Hindlimb muscle (tissue), 1 donor: ENCODE measurements at regions not wholly inside any gene's neighbourhood (a gene's known extent, or its start where the extent isn't known, plus 50 kb on each side); places are given as distances from the start of the nearest gene placed in this dataset.

ENCODE experiments used
- DNase-seq: peaks from one replicate; pipeline ENCODE4 v3.0.0-alpha.2; 2013

DNA sequence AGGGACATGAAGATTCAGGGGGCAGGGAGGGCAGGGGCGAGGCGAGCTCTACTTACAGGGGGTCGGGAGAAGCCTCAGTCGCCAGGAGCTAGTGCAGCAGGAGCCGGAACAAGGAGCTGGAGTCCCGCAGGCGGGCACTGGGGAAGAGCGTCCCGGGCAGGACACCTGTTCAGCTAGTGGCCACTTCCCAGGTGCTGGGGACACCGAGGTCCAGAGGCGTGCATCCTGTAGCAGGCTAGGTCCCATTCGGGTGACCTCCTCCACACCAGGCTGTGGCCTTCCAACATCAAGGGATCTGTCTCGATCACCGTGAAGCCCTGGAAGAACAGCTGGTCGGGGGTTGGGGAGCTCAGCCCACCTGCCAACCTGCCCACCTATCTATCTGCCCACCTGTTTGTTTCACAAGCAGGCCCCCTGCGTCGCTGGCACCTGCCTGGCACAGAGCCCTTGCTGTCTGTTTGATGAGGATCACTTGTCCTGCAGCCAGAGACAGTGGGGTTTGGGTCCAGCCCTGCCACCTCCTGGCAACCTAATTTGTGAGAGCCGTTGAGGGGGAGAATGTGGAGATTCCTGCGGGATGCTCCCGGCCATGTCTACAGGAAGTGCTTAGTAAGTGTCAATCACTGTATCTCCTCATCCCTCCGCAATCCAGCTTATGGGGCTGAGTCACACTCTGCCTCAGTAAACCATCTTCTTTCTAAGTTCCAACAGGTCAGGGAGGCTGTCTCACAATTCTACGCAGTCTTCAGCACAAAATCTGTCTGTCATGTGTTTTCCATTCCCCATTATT lies 940.9 kb downstream of the BRD1 start:
- DNase-seq = no peak

DNA sequence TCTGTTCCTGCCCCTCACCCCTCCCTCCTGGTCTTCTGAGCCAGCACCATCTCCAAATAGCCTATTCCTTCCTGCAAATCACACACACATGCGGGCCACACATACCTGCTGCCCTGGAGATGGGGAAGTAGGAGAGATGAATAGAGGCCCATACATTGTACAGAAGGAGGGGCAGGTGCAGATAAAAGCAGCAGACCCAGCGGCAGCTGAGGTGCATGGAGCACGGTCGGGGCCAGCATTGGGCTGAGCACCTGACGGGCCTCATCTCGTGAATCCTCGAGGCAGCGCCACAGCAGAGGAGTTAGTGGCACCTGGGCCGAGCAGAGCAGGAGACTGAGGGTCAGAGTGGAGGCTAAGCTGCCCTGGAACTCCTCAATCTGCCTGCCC lies 941.8 kb downstream of the BRD1 start:
- no peak for DNase-seq

DNA sequence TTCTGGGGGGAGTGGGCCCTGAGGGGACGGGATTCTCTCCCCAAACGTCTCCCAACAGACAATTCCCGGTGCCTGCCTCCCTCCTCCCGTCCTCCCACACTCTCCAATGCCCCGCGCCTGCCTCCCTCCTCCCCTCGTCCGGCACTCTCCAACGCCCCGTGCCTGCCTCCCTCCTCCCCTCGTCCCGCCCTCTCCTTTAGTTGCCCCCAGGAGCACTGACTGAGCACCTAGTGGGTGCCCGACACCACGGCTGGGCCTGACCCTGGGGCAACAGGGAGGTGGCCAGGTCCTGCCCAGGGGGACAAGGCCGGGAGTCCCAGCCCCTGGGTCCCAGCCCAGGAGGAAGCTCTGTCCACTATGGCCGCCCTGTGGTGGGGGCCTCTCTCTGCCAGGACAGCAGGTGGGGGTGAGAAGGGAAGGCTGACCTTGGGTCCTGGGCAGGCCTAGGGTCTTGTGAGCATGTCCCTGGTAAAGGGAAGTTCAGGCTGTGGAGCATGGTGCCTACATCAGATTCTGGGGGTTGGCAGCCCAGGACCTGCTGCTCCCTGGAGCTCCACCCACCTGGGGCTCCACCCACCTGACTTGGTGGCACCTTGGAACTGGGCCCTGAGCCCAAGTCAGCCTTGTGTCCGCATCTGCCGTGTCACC lies 942.3 kb downstream of the BRD1 start:
- no peak for DNase-seq

DNA sequence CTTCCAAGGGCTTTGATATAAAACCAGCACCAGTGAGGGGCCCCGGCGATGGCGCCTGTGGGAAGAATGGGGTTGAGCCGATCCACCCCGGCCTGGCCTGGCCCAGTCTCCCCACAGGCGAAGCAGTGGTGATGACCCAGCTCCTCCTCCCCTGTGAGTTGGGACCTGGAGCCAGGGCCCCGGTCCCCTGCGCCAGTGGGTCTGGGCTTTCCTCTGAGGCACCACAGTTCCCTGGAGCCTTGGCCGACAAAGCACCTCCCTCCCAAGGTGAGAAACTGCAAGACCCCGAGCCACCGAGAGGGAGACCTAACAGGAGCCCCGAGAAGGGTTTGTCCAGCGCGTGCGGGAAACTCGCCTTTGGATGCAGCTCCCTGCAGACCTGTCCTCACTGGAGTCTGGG lies 942.9 kb downstream of the BRD1 start:
- DNase-seq = no peak

DNA sequence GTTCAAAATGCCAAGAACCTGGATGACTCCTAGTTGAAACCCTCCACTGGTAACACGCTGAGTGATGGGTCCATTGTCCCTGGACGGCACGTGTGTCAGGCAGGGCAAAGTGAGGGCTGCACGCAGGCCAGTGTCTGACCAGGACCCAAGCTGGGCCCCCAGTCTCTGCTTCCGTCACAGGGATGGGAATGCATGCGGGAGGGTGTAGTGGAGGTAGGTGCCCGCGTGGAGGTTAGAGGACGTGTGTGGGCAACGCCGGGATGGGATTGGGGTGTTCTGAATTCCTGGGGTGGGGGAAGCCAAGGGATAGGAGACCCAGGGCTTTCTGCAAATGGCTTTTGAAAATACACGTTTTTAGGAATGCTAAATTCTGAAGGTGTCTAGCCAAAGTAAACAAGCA lies 943.3 kb downstream of the BRD1 start:
- no peak for DNase-seq

DNA sequence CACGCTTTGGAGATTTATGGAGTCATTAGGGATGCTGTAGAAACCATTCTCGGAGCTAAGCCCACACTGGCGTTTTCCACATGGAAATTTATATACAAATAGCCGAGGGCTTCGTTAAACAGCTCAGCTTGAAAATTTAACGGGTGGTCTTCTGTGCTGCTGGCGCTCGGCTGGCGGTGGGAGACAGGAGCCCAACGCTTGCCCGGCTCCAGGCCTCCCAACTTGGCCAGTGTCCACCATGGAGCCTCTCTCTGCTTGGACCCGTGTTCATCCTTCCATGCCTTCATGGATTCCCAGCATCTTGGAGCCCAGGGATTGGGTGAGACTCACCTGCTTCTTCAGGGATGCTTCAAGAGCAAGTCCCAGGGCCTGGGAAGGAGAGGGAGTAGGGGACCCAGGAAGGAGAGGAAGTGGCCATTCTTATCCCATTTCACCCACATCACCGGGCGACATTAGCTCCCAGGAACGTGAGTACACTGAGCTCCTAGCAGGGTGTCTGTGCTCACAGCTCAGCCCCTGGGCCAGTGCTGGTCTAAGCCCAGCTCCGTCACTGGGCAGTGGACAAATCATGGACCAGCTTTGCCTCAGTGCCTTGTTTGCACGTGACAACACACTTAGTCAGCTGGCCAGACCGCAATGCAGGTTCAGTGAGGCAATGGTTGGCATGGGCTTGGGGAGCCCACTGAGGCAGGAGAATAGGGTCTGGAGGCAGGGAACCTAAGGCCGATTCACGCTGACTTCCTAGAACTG lies 944.3 kb downstream of the BRD1 start:
- DNase-seq = no peak

DNA sequence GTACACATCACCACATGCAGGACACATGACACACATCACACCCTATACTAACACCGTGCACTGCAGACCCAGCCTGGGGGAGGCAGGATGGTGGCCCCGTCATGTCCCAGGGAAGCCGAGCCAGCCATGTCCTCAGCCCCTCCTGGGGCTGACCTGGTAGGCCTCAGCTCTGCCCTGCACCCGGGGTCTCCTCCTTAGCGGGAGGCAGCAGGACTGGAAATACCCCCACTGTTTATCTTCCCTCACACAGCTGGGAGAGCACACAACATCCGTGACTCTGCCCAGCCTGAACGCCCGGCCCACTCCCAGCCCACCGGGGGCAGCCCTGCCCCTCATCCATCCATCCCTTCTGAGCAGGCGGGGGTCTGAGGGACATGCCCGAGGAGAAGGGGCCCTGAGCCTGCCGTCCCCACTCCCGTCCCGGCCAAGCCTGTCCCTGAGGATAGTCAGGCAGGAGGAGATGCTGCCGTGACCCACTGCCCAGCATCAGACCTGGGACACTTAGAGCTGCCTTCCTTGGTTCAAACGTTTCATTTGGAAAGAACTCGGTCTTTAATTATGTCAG lies 945.0 kb downstream of the BRD1 start:
- no peak for DNase-seq

DNA sequence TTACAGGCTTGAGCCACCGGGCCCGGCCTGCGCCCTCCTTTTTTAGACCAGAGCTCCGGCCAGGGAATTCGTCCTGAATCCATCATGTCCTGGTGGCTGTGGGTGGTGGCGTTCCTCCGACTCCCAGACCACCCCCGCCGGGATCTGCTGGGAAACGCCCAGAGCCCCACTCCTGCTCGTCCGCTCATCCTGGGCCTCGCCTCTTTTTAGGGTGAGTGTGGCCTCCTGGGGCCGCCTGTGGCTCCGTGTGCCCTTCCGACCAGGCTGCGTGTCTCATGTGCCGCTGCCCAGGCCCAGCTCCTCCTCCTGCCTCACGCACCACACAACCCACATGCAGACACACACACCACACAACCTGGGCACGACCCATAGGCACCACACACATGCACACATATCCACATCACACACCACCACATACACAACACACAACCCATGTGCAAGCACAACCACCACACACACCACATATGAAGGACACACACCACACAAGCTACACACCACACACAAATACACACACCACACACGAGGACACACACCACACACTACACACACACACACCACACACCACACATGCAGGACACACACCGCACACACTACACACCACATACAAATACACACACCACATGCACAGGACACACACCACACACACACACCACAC lies 946.2 kb downstream of the BRD1 start:
- DNase-seq = no peak

DNA sequence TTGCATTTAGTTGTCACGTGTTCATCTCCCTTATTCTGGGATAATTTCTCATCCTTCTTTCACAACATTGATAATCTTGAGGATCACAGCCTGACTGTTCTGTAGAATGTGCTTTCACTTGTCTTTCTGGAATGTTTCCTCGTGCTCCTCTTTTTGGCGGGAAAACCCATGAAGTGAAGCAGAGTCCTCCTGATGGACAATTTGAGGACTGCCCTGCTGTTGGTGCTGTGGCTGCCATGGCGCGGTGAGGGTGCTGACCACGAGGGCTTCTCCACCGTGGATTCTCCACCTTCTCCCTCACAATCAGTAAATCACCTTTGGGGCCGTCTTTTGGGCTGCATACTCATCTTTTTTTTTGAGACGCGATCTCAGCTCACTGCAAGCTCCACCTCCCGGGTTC lies 946.9 kb downstream of the BRD1 start:
- no peak for DNase-seq

DNA sequence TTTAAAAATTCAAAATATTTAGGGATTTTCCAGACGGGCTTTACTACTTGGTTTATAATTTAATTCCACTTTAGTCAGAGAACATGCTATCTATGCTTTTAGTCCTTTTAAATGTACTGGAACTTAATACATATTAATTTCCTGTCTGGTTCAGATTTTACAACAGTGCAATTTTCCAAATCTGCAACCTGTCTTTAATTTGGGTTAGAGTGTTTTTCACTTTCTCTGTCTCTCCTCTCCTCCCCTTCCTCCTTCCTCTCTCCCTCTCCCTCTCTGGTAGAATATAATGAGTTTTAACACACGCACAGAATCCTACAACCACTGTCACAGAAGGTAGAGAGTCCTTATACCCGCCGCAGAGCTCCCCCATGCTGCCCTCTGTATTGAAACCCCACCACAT lies 950.7 kb downstream of the BRD1 start:
- DNase-seq = no peak

DNA sequence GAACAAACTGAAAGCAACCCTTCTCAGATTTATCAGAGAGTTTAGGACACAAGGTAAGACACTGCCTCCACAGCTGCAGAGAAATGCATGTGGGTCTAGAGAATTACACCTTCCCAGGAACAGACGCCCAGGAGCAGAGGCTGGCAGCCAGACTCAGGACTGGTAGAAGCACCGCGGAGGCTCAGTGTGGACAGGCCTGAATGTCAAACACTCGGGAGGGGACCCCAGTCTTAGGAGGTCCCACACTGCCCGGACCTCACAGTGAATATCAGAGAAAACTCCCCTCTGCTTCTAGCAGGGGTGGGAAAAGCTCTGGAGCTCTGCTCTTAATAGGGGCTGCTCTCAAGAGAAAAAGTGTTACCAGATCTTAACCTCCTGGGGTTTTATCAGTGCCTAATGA lies 952.7 kb downstream of the BRD1 start:
- DNase-seq = no peak

DNA sequence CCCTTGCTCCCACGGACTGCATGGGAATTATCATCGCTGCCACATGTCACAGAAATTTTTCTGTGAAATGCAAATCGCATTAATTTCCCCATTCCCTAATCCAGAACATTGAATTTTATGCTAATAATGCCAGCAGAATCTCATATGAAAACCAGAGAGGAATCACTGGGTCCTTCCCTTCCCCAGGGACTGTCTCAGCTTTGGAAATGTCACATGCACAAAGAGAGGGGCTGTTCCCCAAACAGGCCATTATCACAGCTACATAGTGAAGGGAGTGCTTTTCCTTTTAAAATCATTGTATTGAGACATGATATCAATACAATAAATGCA lies 954.5 kb downstream of the BRD1 start:
- DNase-seq = no peak

DNA sequence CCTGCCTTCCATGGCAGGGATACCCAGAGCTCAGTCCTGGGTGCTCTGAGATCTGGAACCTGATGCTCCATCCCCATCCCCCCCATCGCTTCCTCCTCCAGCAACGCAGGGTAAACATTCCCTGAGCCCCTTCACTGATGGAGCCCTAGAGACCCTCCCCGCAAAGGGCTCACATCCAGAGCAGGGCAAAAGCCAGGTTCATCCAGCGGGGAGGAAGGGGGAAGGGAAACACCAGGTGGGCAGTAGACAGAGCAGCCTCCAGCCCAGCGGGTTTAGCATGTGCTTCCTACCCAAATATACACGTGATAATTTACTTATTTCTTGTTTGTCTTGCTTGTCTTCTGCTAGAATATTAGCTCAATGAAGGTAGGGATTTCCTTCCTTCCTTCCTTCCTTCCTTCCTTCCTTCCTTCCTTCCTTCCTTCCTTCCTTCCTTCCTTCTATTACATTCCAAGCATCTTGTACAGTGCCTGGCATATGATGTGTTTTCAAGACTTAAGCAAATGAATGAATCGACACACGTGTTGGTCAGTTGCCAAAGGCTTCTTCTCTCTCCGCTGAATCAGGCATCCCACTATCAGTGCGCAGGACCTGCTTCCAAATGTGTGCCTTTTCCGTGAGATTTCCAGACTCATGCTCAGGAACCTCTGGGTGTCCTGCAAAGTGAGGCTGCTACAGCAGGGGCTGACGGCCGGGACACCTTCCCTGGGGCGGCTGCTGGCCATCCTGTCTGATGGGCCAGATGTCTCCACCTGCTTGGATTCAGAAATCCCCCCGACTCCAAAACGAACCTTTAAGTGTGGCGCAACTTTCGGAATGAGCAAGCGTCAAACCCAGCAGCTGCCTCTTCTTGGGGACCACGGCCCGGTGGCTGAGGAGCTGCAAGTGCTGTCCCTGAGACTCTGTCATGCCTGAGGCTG lies 955.1 kb downstream of the BRD1 start:
- no peak for DNase-seq

DNA sequence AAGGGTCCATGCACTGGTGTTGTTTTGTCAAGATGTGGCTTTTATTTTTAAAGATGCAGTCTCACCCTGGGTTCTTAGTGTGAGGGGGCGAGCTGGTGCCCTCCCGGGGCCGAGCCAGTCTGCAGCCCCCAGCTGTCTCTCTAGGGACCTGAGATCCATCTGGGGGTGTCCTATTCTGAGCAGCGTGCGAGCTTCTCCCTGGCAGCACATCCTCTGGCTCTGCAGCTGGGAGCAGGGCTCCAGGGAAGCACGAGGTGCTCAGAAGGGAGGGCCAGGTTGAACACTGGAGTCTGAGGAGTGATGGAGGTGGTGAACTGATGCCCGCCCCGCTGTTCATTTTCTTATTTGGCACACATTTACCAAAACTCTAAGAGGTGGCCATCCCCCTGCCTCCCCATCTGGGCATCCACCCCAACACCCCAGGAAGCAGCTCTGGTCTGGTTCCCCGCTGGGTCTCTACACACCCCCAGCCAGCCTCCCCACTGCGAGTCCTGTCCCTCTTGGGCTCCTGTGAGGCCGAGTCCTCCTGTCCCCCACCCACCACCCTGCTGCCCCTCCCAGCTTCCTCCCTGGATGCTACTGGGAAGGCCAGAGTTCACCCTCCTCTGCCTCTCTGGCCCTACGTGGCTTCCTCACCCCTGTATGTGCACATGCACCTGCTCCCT lies 956.4 kb downstream of the BRD1 start:
- no peak for DNase-seq

DNA sequence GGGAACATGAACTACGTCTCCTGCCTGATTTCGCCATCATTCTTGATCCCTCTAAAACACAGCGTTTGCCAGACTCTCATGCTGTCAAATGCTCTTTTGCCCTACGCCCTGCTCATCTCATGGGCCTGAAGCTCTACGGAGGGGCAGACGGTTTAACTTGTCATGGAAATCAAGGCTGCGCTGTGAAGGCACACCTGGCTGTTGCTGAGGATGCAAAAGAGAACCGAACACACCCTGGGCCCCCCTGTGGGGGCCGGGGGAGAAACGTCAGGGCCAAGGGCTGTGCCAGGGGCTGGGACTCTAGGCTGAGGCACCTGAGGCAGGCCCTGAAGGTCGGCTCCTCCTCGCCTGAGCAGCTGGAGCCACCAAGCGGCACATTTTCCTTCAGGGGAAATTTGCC lies 957.2 kb downstream of the BRD1 start:
- DNase-seq = no peak

DNA sequence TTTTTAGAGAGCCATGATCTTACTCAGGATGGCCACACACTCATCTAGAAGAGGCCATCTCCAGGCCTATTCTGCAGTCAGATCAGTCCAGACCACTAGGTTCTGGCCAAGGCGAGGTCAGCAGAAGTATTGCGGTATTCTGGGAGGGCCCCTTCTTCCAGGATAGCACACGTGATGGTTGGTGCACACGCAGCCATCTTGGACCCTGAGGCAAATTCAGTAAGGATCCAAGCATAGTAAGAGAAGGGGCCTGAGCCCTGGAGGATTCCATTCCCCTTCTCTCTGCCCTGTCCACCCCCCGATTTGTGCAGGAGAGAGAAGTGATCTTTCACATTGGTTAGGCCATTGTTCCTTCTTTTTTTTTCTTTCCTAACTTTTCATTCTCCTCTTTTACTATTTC lies 957.9 kb downstream of the BRD1 start:
- DNase-seq = no peak

DNA sequence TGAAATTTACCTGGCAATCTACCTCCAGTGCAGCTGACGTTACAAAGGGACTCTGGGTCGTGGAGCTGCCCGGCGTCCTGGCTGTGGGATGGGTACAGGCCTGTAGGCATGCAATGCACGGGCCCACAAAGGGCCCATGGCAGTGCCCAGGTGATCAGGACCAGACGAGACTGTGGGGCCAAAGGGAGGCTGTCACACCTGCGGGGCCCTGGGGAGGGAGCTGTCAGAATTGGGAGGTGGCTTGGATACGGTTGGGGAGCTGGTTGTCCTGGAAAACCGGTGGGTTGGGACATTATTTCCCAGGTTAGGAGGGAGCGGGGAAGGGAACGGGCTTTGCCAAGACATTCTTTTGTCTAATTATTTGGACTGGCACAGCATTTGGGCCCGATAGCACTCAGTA lies 958.5 kb downstream of the BRD1 start:
- DNase-seq = no peak

DNA sequence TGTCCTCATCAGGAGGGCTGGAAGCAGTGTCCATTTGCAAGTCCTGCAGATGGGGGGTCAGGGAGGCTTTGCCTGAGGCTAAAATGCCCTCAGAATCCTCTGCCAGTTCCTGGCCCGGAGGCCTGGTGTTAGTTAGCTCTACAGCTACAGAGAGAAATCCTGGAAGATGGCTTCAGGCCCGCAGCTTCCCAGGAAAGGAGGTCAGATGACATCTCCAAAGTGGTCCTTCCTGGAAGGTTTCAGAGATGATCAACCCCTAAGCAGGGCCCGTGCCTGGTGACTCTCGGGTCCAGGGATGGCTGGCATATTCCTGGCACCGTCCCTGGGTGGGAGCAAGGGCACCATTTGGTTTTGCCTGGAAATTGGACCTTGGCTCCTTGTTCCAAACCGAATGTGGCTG lies 959.1 kb downstream of the BRD1 start:
- no peak for DNase-seq

DNA sequence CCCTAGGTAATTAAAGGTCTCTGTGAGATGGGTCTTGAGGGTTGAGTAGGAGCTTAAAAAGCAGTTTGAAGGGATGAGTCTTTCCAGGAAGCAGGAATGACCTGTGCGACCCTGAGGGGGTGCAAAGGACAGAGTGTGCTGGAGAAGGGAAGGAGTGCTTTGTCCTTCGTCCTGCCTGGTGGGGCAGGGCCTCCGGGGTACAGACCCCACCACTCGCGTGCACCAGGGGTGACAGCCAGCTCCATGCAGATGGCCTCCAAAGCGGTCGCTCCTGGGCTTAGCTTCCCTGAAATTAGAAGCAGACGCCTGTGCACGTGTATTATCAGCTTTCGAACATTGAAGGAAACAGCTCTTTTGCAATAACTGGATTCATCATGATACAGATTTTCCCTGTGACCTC lies 959.8 kb downstream of the BRD1 start:
- peak; percentile 15 for DNase-seq

DNA sequence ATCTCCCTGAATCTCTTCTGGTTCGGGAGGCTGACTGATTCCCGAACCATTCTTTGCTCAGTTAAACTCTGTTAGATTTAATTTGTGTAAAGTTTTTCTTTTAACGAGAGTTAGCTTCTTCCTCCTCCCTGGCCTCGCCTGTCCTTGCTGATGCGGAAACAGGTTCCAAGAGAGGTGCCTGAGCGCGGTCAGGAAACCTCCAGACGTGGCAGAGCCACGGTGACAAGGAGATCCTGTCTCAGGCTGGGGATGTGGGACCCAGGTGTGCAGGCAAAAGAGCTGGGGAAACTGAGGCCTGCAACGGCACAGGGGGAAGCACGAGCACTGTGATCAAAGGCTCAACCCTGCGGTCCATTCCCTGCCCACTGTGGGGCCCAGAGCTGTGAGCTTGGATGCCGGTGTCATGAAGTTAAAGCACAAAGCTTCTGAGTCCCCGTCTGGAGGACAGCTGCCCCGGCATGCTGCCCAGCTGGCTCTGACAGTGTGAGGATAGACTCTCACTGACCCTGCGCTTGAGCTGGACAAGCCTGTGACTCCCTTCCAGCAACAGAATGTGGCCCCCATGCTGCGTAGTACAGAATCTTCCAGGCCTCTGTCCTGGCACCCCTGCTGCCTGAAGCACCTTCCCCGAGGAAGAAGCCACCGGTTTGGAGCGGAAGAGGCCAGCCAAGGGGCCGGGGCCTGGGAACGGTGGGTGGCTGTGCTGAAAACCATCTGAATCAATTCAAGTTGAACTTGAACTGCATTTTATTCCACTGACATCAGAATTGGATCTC lies 960.6 kb downstream of the BRD1 start:
- peak; percentile 53 for DNase-seq

DNA sequence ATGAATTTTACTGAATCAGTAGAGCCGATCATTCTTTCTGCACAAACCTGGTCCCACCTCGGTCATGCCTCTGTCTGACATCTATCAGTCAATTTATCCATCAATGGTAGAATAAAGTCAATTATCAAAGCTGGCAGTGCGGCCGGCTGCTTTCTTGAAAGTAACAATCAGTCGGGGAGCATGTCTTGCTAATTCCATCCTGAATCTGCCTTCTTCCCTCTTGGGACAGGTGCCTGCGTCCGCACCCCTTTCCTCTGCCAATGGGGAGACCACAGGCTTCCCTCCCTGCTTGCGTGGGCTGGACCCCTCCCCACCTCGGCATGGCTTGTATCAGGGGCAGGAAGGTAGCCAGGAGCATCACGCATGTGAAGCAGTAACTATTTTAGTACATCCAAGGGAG lies 962.9 kb downstream of the BRD1 start:
- no peak for DNase-seq
